ENCODE measurements at regions not wholly inside any gene's neighbourhood (a gene's known extent, or its start where the extent isn't known, plus 50 kb on each side); places are given as distances from the start of the nearest gene placed in this dataset.

DNA sequence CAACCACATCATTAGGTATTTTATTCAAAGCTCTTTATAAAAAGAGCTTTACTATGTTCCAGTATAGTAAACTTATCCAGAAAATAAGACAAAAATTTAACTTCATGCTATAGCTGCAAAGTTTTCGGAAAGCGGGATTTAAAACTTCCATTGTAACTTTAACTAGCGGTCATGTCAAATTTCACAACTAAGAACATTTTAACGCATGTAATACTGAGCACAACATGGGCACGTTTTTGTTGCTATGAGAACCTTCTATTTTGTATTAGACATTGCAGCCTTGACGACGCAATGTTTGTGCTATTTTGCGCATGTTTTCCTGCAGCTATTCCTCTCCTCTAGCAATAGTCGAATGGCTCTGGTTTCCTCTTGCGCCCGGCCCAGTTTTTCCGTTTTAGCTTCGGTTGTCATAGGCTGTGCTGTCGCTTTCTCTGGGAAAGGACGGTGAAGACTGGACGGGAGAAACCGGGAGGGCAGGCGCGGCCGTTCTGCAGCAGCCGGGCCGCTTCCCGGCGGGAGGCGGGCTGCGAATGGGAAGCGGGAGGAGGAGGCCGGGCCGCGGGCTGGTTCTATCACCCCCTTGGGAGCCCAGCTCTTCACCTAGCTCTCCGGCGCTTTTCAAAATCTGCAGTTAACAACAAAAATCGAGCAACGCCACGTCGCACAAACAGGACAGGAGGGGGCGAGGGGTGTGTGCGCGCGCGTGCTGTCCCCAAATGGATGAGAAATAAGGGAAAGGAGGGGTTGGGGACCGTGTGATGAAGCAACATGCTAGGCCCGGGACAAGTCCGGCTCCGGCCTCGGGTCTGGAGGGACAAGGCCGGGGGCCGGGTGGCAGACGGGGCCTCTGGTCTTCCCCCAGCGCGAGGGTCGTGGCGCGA, 105.3 kb upstream of the HNRNPU start:
- DNase-seq, result peak; percentile 50

DNA sequence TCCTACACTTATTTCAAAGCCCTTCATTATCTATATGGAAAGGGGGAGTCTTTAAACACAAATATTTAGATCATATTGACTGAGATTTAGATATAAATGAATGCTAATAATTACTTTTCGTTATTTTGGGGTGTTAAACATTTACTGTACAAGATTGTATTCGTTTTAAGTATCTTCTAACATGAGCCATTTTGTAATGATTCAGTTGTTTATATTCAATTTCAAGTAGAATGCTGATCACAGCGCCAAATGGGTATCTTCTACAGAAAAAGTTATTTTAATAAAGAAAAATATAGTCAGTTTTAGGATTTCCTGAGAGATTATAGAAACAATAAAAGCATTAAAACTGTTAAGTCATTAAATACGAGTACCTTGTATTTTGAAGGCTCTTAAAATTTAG, 104.5 kb upstream of the HNRNPU start:
- DNase-seq, result no peak

DNA sequence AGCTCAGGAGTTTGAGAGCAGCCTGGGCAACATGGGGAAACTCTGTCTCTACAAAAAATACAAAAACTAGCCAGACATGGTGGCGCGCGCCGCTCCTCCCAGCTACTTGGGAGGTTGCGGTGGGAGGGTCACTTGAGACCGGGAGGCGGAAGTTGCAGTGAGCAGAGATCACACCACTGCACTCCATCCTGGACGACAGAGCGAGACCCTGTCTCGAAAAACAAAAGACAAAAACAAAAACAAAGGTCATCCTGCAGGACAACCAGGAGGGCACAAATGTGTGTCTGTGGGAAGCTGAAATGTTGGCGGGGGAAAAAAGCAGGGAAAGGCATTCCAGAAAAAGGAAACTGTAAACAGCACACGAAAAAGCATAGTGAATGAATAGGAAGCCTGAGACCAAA, 104.1 kb upstream of the HNRNPU start:
- no peak for DNase-seq

DNA sequence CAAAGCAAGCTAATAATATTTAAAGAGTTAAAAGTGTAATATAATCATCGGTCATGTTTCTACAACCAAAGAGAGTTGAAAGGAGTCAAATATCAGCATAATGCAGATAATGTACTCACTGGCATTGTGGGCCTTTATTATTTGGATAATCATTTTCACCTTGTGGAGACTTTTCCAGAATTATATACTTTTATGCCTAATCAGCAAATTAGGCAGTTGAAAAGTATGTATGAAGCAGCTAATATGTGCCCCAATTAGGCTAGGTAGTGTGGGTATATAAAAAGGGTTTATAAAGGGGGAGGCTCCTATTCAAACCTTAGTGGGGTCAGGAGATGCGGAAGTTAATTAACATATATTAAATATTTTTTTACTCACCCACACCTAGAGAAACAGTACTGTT, 102.8 kb upstream of the HNRNPU start:
- DNase-seq, result no peak

DNA sequence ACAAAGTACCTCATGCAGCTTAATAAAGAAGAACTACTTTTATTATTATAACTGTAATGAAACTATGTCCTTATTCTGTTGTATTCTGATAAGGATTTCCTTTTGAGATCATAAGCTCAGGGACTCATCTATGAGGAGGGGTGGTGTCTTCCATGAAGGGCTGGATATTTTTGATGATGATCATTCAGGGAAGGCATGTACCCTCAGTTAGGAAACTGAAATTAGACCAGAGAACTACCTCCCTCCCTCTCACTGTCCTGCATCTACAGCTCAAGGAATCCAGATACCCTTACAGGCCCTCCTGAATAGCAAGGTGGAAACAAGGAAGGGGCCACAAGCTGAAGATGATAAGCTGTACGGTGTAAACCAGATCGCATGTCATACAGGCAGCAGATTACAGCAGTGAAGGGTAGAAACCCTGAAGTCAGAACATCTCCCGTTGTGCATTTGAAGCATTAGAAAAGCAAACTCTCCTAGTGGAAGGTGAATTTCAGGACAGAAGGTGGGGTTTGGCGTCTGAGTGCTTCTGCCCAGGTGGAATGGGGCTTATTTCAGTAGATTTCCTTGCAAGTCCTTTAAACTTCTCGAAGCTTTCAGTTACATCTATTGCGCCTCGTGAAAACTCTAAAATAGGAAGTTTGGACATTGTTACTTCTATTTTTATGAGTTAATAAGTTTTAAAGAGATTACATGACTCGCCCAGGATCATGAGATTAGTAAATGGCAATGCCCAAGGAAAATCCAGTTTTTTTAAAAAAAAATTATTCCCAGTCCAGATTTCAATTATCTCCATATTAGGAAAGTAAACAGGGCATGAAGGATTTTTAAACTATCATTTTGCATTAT, 101.1 kb upstream of the HNRNPU start:
- DNase-seq, result no peak

DNA sequence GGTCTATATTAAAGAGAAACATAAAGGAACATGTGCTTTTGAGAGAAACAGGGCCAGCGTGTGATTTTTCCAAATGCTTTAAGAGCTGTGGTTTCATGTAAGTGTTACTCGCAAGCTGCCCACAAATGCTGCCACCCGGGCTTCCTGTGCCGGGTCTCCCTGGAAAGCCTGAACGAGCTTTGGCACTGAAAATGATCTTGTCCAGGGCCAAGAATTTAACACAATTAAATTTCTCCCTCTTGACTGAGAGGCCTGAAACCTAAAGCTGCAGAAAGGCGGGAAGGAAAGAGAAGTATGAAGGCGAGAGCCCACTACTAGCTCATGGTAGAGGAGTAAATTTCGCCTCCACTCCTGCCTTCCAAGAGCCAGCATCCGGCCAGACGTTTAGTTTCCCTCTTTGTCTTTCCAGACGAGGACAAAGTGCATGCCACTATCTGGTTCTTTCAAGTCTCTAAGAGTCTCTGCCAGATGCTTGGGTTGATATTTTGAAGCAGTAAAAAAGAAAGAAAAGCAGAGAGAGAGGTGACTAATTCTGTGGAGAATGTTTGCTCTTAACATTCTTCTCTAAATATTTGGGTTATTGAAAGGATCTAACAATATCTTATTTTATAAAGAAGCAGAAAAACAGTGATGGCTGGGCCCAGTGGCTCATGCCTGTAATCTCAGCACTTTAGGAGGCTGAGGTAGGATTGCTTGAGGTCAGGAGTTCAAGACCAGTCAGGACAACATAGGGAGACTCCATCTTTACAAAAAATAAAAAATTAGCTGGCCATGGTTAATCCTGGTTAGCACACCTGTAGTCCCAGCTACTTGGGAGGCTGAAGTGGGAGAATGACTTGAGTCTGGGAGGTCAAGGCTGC, 100.0 kb upstream of the HNRNPU start:
- DNase-seq, result no peak

DNA sequence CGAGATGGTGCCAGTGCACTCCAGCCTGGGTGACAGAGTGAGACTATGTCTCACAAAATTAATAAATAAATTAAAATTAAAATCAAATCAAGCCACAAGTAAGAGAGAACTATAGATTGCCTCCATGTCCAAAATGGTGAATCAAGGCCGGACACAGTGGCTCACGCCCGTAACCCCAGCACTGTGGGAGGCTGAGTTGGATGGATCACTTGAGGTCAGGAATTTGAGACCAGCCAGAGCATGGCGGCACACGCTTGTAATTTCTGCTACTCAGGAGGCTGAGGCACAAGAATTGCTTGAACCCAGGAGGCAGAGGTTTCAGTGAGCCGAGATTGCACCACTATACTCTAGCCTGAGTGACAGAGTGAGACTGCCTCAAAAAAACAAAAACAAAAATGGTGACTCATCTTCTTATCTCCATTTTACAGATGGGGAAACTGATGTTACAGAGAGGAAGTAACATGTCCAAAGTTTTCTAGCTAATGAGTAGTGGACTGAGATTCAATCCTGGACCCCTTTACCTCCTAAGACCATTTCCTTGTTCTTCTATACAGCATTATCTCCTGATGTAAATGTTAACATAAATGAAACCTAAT, 99.0 kb upstream of the HNRNPU start:
- no peak for DNase-seq

DNA sequence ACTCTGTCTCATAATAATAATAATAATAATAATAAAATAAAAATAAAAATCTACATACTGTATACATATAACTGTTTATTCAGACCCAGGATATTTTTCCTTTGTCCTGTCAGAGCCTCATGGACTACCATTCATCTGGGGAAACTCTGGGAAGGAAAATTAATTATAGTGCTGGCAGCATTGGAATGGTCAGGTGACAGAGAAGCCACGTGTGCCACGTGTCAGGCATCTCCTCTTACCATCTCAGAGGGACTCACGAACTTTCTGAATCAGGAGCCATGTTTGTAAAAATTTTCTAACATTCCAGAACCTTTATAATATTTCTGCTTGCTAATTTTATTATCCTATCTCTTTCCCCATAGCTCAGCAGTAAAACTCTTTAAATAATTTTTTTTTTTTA, 97.8 kb upstream of the HNRNPU start:
- DNase-seq, result no peak

DNA sequence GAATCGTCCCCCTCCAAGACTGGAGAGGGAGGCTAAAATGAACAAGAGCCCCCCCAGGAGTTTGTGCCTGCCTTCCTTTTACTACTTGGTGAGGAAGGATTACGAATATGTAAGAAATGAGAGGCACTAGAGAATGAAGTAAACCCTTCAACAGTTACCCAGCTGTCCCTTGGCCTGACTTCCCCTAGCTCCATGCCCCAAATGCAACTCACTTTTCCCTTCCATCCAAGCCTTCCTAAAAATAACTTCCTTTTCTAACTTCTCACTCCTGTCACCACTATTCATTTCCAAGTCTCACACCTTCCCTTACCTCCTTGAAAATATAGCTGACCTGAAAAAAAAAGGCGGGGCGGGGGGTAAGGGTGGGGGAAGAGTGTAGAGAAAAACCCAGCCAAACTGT, 96.6 kb upstream of the HNRNPU start:
- DNase-seq, result no peak

DNA sequence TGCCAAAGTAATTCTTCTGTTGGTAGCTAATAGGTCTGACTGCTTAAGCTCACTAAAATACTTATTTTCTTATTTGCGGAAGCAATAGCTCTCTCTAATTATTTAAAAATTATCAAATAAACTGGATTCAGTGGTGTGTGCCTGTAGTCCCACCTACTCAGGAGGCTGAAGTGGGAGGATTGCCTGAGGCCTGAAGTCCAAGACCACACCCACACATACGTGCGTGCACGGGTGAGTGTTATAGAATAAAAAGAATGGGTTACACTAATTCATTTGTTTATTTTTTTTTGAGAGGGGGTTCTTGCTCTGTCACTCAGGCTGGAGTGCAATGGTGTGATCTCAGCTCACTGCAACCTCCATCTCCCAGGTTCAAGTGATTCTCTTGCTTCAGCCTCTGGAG, 94.2 kb upstream of the HNRNPU start:
- DNase-seq, result no peak

DNA sequence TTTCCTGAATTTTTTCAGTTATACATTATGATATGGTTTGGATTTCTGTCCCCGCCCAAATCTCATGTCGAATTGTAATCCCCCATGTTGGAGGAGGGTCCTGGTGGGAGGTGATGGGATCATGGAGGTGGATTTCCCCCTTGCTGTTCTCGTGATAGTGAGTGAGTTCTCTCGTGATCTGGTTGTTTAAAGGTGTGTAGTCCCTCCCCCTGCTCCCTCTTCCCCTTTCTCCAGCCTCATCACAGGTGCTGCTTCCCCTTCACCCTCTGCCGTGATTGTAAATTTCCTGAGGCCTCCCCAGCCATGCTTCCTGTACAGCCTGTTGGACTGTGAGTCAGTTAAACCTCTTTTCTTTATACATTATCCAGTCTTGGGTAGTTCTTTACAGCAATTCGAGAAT, 93.2 kb upstream of the HNRNPU start:
- DNase-seq, result no peak

DNA sequence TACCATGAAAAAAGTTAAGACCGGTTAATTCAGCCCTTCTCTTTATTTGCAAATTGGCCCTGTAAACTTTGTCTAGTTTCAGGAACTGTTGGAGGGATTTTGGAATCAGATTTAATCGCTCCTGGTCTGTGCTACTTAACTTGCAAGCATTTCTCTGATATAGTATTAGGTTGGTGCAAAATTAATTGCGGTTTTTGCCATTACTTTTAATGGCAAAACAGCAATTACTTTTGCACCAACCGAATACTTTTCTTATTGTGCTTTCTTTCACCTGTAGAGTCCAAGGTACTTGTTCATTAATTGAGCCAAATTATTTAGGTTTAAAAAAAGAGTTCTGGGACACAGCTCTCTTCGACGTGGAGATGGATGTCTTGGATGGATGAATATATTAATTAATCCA, 92.8 kb upstream of the HNRNPU start:
- no peak for DNase-seq

DNA sequence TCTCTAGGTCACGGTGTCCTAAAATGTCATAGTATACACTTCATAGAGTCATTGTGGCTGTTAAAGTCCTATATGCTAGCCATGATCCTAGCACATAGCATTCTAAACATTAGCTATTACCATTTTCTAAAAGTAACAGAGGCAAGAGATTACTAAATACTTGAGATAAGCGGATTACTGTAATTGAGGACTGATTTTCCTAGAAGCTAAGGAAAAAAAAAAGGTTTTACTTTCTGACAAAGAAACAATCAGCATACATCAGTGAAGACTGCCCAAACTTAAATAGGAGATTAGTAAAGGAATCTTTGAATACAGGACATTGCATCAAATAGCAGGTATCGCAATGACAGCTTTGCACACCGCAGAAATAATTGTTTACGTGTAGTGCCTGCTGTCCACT, 91.3 kb upstream of the HNRNPU start:
- DNase-seq, result no peak

DNA sequence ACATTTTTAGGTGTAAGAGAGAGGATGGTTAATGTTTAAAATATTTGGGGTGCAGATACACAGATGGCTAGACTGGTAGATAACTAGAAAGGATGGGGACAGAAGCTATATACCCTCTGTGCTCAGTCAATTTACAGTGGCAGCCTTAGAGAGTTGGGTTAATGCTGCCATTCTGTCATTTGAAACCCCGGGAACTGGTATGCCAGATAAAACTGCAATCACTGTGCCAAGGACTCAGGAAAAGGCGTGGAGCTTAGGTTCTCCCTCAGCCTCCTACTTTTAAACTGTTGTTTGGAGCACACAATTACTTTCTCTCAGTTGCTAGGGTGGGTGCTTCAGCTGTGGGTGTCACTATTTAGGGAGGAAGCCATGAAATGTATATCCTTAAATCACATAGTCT, 90.0 kb upstream of the HNRNPU start:
- DNase-seq, result no peak

DNA sequence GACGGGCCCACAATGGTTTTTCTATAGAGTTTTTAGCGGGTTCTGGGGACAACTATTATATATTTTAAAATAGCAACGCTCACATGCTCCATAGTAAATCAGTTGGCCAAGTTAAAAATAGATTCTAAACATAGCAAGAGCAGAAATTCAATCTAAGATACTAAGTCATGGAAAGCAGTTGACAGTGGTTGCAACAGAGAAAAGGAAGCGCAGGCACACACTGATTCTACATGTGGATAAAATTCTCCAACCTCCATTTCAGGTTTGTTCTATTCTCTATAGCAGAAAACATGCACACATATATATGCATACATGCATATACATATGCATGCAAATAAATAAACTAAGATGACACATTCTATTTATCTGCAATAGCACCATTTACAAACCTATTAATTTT, 89.6 kb upstream of the HNRNPU start:
- no peak for DNase-seq

DNA sequence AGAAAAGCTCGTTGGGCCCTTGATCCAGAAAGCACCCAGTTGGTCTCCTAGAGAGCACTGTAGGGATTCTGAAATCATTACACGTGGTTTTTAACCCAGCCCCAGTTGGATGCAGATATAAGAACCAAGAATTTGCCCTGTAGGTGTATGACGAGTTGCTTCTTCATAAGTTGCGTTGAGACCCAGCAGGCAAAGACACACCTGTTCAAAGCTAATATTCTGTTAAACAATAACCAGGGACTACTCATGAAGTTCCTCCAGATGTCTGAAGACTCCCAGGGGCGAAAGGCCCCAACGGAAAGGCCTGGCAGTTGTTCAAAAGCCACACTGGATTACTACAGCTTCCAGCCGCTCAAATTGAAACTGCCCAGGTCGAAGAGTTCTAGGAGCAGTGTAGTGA, 88.6 kb upstream of the HNRNPU start:
- no peak for DNase-seq

DNA sequence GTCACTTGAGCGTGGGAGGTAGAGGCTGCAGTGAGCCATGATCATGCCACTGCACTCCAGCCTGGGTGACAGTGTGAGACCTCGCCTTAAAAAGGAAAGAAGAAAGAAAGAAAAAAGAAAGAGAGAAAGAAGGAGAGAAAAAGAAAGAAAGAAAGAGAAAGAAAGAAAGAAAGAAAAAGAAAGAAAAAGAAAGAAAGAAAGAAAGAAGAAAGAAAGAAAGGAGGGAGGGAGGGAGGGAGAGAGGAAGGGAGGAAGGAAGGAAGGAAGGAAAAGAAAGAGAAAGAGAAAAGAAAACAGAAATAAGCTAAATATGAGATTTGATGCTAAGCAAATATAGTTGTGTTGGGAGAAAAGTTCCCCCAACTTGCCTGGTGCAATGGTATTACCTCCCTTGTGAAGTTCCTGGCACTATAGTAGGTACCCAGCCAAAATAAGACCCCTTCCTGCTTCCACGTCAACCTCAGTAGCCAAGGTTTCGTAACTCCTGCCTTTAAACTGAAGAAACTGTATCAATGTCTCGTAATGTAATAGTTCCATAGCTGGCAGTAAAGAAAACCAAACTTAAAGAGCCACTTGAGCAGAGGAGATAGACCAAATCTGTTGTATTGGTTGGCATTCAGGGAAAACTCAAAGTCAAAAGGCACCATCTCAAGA, 88.1 kb upstream of the HNRNPU start:
- DNase-seq, result no peak

DNA sequence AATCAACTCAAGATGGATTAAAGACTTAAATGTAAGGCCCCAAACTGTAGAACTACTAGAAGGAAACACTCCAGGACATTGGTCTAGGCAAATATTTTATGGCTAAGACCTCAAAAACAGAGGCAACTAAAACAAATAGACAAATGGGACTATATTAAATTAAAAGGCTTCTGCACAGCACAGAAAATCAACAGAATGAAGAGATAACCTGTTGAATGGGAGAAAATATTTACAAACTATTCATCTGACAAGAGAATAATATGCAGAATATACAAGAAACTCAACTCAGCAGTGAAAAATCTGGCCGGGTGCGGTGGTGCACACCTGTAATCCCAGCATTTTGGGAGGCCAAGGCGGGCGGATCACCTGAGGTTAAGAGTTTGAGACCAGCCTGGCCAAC, 84.1 kb upstream of the HNRNPU start:
- no peak for DNase-seq

DNA sequence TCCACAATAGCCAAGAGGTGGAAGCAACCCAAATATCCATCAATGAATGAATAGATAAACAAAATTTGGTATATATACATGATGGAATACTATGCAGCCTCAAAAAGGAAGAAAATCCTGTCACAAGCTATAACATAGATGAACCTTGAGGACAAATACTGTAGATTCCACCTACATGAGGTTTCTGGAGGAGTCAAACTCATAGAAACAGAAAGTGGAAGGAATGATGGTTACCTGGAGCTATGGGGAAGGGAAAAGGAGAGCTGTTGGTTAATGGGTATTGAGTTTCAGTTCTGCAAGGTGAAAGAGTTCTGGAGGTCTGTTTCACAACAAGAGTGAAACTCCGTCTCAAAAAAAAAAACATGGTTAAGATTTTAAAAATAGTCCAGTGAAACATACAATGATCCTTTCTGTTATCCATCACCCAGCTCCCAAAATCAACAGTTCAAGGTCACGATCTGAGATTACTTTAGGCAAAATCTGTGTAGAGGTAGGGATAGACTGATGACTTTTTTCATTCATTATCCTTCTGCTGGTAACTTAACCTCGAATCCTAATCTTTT, 80.8 kb upstream of the HNRNPU start:
- no peak for DNase-seq

DNA sequence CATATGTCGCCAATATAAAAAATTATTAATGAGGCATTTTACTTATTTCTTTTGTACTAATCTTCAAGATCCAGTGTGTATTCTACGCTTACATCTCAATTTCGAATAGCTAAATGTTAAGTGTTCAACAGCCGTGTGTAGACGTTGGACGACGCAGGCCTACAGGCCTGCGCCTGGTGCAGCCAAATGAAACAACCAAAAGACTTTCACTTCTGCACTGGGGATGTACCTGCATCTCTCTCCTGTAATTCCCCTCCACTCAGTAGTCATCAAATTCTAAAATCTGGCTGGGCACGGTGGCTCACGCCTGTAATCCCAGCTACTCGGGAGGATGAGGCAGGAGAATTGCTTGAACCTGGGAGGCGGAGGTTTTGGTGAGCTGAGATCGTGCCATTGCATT, 76.8 kb upstream of the HNRNPU start:
- DNase-seq, result no peak

DNA sequence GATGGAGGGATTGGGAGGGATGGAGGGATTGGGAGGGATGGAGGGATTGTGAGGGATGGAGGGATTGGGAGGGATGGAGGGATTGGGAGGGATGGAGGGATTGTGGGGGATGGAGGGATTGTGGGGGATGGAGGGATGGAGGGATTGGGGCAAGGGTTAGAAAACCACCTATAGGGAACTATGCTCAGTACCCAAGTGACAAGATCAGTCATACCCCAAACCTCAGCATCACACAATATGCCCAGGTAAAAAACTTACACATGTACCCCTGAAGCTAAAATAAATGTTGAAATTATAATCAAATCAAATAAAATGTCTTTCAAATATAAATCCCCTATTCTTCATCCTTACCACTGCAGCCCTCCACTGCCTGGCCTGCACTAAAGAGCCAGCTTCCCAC, 72.8 kb upstream of the HNRNPU start:
- DNase-seq, result no peak

All from NCI-H510A (cell line).